SK-N-SH treated with all-trans-retinoic acid at 6 μM for 48 hours (cell line): ENCODE measurements at regions not wholly inside any gene's neighbourhood (a gene's known extent, or its start where the extent isn't known, plus 50 kb on each side); places are given as distances from the start of the nearest gene placed in this dataset.

Experiments used
- BACH2 ChIP-seq: fragments of 250-450 bp; sonication (Bioruptor Pico); IDR thresholded peaks from 2 replicates; pipeline ENCODE4 v1.9.0; 2021; ENCODE audit warnings: mild to moderate bottlenecking, borderline replicate concordance
- ZFP3 ChIP-seq: fragments of 250-450 bp; sonication (Bioruptor Pico); IDR thresholded peaks from 2 replicates; pipeline ENCODE4 v1.5.0; 2020; ENCODE audit warnings: mild to moderate bottlenecking, moderate library complexity

DNA sequence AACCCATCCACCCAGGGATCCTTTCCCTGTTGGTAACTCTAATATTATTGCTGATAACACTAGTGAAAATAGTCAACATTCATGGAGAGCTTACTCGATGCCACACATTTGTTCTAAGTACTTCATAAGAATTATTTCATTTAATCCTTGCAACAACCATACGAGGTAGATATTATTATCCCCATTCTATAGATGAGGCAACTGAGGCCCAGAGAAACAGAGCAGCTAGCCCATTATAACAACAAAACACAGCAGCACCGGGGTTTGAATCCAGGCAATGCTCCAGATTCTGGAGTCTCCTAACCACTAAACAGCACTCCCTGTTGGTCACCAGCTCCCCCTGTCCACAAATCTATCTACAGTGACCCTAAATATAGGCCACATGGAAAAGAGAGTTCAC, 90.4 kb upstream of the PKDCC start:
- no peak for TF ChIP-seq BACH2 (CRISPR knock-in tag)
- TF ChIP-seq ZFP3 (CRISPR knock-in tag) = no peak
